Esophagus muscularis mucosa (tissue), 4 donors: ENCODE measurements at regions not wholly inside any gene's neighbourhood (a gene's known extent, or its start where the extent isn't known, plus 50 kb on each side); places are given as distances from the start of the nearest gene placed in this dataset.

Experiments used
- EP300 ChIP-seq: sonication (generic); formaldehyde crosslinking; IDR thresholded peaks from one replicate; pipeline ENCODE4 v1.6.1; 2017; ENCODE audit warnings: antibody characterized with exemption
- POLR2A ChIP-seq: fragments of 450-650 bp; IDR thresholded peaks from one replicate; pipeline ENCODE4 v1.6.1; 2017; ENCODE audit warnings: antibody characterized with exemption, moderate library complexity, mild to moderate bottlenecking, low read depth
- POLR2AphosphoS5 ChIP-seq, 2 donors: sonication (generic); formaldehyde crosslinking; IDR thresholded peaks; one replicate each; pipeline ENCODE4 v1.6.1; 2017; ENCODE audit warnings: antibody characterized with exemption in 2 of 2
- TF ChIP-seq, protein P1 (sequence below), 3 experiments: fragments of 200-600 bp in 2 of 3; fragments of 450-650 bp in 1 of 3; sonication (generic) in 2 of 3; IDR thresholded peaks; one replicate each; pipeline ENCODE4 v1.5.1; 2017 to 2019; ENCODE audit warnings: antibody characterized with exemption in 3 of 3, mild to moderate bottlenecking in 2 of 3, moderate library complexity in 1 of 3

DNA sequence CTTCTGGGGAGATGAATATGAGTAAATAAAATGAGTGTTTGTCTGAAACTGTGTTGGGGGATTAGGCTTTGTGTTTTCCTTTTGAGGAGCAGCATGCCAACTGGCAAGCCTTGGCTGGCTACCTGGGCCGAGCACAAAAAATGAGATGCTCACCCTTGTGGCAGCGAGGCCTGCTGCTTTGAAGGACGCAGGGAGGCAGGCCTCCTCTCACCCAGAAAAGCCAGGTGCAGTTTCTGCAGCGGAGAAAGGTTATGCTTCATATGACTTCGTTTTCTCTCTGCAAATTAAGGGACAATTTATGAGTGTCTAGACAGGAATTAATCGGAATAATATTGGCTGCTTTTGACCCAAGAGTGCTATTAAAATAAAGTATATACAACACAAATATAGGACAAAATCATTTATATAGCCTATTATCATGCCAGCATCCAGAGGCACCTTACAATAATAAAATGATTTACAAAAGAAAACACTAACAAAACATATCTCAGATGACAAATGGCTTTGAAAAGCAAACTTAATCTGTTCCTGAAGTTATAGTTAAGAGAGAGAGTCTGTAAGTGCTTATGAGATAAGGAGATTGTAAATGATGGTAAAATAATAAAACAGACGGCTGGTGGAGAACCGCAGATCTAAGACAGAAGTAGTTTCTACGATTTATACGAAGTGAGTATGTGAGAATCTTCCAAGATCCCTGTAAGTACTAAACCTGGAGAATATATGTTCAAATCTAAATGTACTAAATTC is 682.8 kb upstream of the NR2F2 start:
- TF ChIP-seq, protein P1, sequence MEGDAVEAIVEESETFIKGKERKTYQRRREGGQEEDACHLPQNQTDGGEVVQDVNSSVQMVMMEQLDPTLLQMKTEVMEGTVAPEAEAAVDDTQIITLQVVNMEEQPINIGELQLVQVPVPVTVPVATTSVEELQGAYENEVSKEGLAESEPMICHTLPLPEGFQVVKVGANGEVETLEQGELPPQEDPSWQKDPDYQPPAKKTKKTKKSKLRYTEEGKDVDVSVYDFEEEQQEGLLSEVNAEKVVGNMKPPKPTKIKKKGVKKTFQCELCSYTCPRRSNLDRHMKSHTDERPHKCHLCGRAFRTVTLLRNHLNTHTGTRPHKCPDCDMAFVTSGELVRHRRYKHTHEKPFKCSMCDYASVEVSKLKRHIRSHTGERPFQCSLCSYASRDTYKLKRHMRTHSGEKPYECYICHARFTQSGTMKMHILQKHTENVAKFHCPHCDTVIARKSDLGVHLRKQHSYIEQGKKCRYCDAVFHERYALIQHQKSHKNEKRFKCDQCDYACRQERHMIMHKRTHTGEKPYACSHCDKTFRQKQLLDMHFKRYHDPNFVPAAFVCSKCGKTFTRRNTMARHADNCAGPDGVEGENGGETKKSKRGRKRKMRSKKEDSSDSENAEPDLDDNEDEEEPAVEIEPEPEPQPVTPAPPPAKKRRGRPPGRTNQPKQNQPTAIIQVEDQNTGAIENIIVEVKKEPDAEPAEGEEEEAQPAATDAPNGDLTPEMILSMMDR (IDR thresholded peaks at IDR 0.05): no peak
- no peak for TF ChIP-seq POLR2AphosphoS5 (IDR thresholded peaks at IDR 0.05)
- TF ChIP-seq POLR2A: no peak
- TF ChIP-seq EP300: no peak
